ENCODE measurements at regions not wholly inside any gene's neighbourhood (a gene's known extent, or its start where the extent isn't known, plus 50 kb on each side); places are given as distances from the start of the nearest gene placed in this dataset.

- TF ChIP-seq CTCF (IDR thresholded peaks at IDR 0.05; ENCODE audit: low read depth, low read length), result no peak
- TF ChIP-seq MAX (IDR thresholded peaks at IDR 0.05; ENCODE audit: low read depth, low read length), result no peak
- TF ChIP-seq POLR2A (IDR thresholded peaks at IDR 0.05; ENCODE audit: extremely low read depth, insufficient read length), result no peak
- TF ChIP-seq MYC (IDR thresholded peaks at IDR 0.05; ENCODE audit: low read depth, low read length), result no peak
Observed at GRCh38 chr1:99527078-99527477, 118.8 kb upstream of the PALMD start.
